ENCODE measurements at regions not wholly inside any gene's neighbourhood (a gene's known extent, or its start where the extent isn't known, plus 50 kb on each side); places are given as distances from the start of the nearest gene placed in this dataset.

- no peak for TF ChIP-seq POLR2A (IDR thresholded peaks at IDR 0.05; ENCODE audit: low read length)
- TF ChIP-seq GATA1 (IDR thresholded peaks at IDR 0.05; ENCODE audit: low read depth, low read length), result no peak
Measured at GRCh38 chr9:32128546-32128945, 255.9 kb upstream of the ACO1 start.

Measured in erythroblast (primary cell).